Astrocyte (in vitro differentiated cells and primary cell): ENCODE measurements at regions not wholly inside any gene's neighbourhood (a gene's known extent, or its start where the extent isn't known, plus 50 kb on each side); places are given as distances from the start of the nearest gene placed in this dataset.

Experiments
- CTCF ChIP-seq: IDR thresholded peaks from 2 replicates; pipeline ENCODE4 v1.5.1; 2011; ENCODE audit warnings: low read depth, mild to moderate bottlenecking, inconsistent platforms, low read length, moderate library complexity; ENCODE audit not compliant: insufficient read depth
- EZH2 ChIP-seq: IDR thresholded peaks from 2 replicates; pipeline ENCODE4 v1.6.1; 2012; ENCODE audit warnings: mild to moderate bottlenecking, low read length, inconsistent platforms; ENCODE audit not compliant: insufficient read depth

- no peak for TF ChIP-seq EZH2
- TF ChIP-seq CTCF: no peak
Observed at GRCh38 chr16:79754501-79754900, 154.0 kb upstream of the MAF start.
